ENCODE measurements at regions not wholly inside any gene's neighbourhood (a gene's known extent, or its start where the extent isn't known, plus 50 kb on each side); places are given as distances from the start of the nearest gene placed in this dataset.

DNA sequence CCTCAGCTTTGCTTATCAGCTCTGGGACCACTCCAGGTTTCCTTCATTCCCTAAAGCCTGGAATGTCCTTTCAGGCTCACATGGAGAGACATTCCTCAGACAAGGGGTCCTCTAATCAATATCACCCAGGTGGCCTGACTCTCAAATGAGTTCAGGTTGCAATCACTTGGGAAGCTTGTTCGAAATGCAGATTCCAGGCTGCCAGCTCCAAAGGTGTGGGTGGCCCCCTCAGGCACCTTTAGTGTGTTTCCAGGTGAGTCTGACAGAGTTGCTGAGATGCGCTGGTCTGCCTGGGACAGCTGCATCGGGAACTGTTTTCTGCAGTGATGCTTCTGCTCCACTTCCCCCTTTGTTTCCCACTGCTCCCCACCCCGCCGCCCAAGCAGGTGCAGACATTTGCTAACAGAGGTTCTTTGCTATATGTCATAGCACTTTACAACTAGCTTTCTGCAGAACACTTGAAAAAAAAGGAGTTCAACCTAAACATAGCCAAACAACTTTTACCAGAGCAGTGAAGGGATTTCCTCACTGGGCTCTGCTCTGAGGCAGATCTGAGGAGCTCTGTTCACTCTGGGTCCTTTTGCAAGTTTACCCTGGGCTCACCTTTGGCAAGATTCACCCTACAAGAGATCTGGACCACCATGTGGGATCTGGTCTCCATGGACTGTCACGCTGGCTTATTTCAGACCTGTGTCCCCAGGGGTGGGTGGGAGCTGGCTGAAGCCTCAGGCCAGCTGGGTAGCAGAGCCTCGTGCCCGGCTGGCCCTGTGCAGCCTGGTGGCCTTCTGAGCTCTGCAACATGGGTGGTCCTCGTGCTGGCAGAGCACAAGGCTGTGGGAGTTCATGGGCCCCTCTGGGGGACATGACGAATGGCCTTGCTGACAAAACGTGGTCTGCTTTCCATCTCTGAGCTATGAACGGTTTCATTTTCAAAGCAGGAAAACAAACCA lies 539.6 kb downstream of the CCDC171 start:
- POLR2A ChIA-PET, result no interaction called here
- no peak for FAIRE-seq
- CTCF ChIA-PET, result interaction anchor here (1.5 kb wide), 1 partner anchor 20 kb away, joined by 3 read pairs; no protein-coding TSS in a partner anchor
- H3K4me3 ChIP-seq, result no peak overlapping the region
- no peak overlapping the region for H3K27ac ChIP-seq
- WGBS (ENCODE audit: missing lambda C conversion rate), result 72% methylated on average over 11 of the region's 12 CpGs
- H3K4me2 ChIP-seq, result no peak overlapping the region
- no peak for ATAC-seq
- no peaks in the 10 kb centered on the region for H3K9me3 ChIP-seq
- DNase-seq (ENCODE audit: low read depth in 1 of 2, low spot score in 1 of 2), result no peak
- TF ChIP-seq TFCP2L1 (CRISPR knock-in tag; IDR thresholded peaks at IDR 0.05), result no peak
- TF ChIP-seq HOXA7 (CRISPR knock-in tag; IDR thresholded peaks at IDR 0.05), result no peak
- H3K4me1 ChIP-seq, result no peaks in the 10 kb centered on the region

DNA sequence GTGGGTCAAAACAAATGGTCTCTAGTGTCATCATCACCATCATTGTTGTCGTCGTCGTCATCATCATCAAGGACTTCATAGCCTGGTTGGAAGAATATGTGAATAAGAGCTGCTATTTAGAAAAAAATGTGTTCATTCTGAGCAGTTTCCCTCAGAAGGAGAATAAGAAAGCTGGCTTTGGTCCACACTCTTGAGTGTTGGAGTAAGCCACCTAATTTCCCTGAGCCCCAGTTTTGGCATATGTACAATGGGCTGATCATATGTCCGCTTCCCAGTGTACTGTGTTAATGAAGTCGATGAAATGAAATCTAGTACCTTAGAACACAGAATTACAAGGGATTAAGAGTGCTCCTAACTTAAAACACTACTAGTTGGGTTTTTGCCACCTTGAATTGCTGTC lies 545.5 kb downstream of the CCDC171 start:
- FAIRE-seq, result no peak
- no peak for ATAC-seq
- Histone ChIP-seq H3K27ac (no peak overlapping the region), H3K4me2 (no peak overlapping the region), H3K4me1 (no peaks in the 10 kb centered on the region), H3K9me3 (no peaks in the 10 kb centered on the region), H3K4me3 (no peak overlapping the region)
- no peak for DNase-seq (ENCODE audit: low read depth in 1 of 2, low spot score in 1 of 2)
- WGBS (ENCODE audit: missing lambda C conversion rate), result 73% methylated on average over 5 of the region's 5 CpGs
- POLR2A ChIA-PET, result no interaction called here
- TF ChIP-seq FOSL2 (IDR thresholded peaks at IDR 0.05) (no peak), FOSL2 (CRISPR knock-in tag; IDR thresholded peaks at IDR 0.05) (no peak), HOXA7 (CRISPR knock-in tag; IDR thresholded peaks at IDR 0.05) (no peak)
- TF ChIP-seq, protein P1, sequence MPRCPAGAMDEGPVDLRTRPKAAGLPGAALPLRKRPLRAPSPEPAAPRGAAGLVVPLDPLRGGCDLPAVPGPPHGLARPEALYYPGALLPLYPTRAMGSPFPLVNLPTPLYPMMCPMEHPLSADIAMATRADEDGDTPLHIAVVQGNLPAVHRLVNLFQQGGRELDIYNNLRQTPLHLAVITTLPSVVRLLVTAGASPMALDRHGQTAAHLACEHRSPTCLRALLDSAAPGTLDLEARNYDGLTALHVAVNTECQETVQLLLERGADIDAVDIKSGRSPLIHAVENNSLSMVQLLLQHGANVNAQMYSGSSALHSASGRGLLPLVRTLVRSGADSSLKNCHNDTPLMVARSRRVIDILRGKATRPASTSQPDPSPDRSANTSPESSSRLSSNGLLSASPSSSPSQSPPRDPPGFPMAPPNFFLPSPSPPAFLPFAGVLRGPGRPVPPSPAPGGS (IDR thresholded peaks at IDR 0.05), result no peak
- TF ChIP-seq, protein P2, sequence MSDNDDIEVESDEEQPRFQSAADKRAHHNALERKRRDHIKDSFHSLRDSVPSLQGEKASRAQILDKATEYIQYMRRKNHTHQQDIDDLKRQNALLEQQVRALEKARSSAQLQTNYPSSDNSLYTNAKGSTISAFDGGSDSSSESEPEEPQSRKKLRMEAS (IDR thresholded peaks at IDR 0.05), result no peak
- CTCF ChIA-PET, result interaction anchor here (0.5 to 2.3 kb wide), 5 partner anchors 12 to 225 kb away, joined by 3 to 7 read pairs (median 4); no protein-coding TSS in a partner anchor

DNA sequence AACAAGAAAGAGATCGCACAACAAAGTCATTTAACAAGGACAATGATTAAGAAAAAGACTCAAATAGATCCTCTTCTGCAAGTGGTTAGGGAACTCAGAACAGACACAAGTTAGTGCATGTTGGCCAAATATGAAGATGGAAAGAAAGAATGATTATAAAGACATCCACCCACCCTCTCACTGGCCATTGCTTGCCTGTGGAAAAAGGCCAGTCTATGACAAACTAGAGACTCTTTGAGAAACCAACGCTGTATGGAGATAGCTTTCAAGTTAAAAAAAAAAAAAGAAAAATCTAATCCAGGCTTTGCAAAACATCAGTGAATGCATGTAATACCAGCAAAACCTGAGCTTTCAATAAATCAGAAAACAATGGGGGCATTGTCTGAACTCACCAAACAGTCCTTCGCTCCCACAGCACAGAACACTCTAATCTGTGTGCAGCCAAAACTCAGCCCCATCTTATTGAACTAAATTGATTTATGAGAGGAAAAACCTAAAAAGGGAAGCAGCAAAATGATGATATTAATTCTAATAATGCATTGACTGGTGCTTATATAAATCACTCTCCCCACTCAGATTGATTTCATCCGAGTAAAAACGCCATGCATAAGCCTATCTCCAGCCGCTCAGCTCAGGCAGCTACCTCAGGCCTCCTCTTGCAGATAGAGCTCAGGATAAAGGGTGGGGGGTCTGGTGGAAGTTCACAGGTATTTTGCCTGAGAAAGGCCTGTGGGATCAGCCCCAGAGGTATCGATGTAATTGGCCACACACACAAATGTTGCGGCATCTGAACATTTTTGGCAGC lies 547.1 kb downstream of the CCDC171 start:
- H3K4me2 ChIP-seq, result no peak overlapping the region
- no peak overlapping the region for H3K27ac ChIP-seq
- ATAC-seq, result no peak
- CTCF ChIA-PET, result interaction anchor here (1.0 to 2.3 kb wide), 4 partner anchors 34 to 56 kb away, joined by 3 to 7 read pairs (median 6); no protein-coding TSS in a partner anchor
- no peaks in the 10 kb centered on the region for H3K4me1 ChIP-seq
- FAIRE-seq, result no peak
- WGBS (ENCODE audit: missing lambda C conversion rate), result 83% methylated on average over 8 of the region's 8 CpGs
- DNase-seq (ENCODE audit: low read depth in 1 of 2, low spot score in 1 of 2), result no peak
- POLR2A ChIA-PET, result no interaction called here
- no peak overlapping the region for H3K4me3 ChIP-seq
- no peaks in the 10 kb centered on the region for H3K9me3 ChIP-seq
- TF ChIP-seq HEYL (CRISPR knock-in tag; IDR thresholded peaks at IDR 0.05) (no peak), PHF8 (IDR thresholded peaks at IDR 0.05; ENCODE audit: borderline replicate concordance, low read depth) (no peak), RFX5 (IDR thresholded peaks at IDR 0.05) (no peak), NFE2L2 (conservative IDR thresholded peaks at IDR 0.05; ENCODE audit: low read length) (no peak), ESRRA (IDR thresholded peaks at IDR 0.05; ENCODE audit: borderline replicate concordance, low read length) (no peak), EP300 (IDR thresholded peaks at IDR 0.05) (no peak), CBX2 (IDR thresholded peaks at IDR 0.05; ENCODE audit: borderline replicate concordance, low read depth) (no peak), HDAC2 (IDR thresholded peaks at IDR 0.05) (no peak), JUNB (IDR thresholded peaks at IDR 0.05) (no peak), CEBPB (IDR thresholded peaks at IDR 0.05) (no peak)
- TF ChIP-seq, protein P3, sequence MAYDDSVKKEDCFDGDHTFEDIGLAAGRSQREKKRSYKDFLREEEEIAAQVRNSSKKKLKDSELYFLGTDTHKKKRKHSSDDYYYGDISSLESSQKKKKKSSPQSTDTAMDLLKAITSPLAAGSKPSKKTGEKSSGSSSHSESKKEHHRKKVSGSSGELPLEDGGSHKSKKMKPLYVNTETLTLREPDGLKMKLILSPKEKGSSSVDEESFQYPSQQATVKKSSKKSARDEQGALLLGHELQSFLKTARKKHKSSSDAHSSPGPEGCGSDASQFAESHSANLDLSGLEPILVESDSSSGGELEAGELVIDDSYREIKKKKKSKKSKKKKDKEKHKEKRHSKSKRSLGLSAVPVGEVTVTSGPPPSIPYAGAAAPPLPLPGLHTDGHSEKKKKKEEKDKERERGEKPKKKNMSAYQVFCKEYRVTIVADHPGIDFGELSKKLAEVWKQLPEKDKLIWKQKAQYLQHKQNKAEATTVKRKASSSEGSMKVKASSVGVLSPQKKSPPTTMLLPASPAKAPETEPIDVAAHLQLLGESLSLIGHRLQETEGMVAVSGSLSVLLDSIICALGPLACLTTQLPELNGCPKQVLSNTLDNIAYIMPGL (CRISPR knock-in tag; IDR thresholded peaks at IDR 0.05; ENCODE audit: borderline replicate concordance), result no peak
- TF ChIP-seq, protein P4, sequence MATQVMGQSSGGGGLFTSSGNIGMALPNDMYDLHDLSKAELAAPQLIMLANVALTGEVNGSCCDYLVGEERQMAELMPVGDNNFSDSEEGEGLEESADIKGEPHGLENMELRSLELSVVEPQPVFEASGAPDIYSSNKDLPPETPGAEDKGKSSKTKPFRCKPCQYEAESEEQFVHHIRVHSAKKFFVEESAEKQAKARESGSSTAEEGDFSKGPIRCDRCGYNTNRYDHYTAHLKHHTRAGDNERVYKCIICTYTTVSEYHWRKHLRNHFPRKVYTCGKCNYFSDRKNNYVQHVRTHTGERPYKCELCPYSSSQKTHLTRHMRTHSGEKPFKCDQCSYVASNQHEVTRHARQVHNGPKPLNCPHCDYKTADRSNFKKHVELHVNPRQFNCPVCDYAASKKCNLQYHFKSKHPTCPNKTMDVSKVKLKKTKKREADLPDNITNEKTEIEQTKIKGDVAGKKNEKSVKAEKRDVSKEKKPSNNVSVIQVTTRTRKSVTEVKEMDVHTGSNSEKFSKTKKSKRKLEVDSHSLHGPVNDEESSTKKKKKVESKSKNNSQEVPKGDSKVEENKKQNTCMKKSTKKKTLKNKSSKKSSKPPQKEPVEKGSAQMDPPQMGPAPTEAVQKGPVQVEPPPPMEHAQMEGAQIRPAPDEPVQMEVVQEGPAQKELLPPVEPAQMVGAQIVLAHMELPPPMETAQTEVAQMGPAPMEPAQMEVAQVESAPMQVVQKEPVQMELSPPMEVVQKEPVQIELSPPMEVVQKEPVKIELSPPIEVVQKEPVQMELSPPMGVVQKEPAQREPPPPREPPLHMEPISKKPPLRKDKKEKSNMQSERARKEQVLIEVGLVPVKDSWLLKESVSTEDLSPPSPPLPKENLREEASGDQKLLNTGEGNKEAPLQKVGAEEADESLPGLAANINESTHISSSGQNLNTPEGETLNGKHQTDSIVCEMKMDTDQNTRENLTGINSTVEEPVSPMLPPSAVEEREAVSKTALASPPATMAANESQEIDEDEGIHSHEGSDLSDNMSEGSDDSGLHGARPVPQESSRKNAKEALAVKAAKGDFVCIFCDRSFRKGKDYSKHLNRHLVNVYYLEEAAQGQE (IDR thresholded peaks at IDR 0.05), result no peak
- TF ChIP-seq, protein P2 (IDR thresholded peaks at IDR 0.05), result no peak
- TF ChIP-seq, protein P5, sequence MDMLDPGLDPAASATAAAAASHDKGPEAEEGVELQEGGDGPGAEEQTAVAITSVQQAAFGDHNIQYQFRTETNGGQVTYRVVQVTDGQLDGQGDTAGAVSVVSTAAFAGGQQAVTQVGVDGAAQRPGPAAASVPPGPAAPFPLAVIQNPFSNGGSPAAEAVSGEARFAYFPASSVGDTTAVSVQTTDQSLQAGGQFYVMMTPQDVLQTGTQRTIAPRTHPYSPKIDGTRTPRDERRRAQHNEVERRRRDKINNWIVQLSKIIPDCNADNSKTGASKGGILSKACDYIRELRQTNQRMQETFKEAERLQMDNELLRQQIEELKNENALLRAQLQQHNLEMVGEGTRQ (IDR thresholded peaks at IDR 0.05), result no peak
- TF ChIP-seq, protein P6, sequence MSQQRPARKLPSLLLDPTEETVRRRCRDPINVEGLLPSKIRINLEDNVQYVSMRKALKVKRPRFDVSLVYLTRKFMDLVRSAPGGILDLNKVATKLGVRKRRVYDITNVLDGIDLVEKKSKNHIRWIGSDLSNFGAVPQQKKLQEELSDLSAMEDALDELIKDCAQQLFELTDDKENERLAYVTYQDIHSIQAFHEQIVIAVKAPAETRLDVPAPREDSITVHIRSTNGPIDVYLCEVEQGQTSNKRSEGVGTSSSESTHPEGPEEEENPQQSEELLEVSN (IDR thresholded peaks at IDR 0.05; ENCODE audit: borderline replicate concordance, low read depth), result no peak
